22Rv1 (cell line): ENCODE measurements at regions not wholly inside any gene's neighbourhood (a gene's known extent, or its start where the extent isn't known, plus 50 kb on each side); places are given as distances from the start of the nearest gene placed in this dataset.

Source experiments
- ZFX ChIP-seq: fragments of 450-650 bp; IDR thresholded peaks from 2 replicates; pipeline ENCODE4 v1.6.1; 2017; ENCODE audit warnings: antibody characterized with exemption, borderline replicate concordance
- TF ChIP-seq, protein P1 (sequence below): fragments of 450-650 bp; IDR thresholded peaks from 2 replicates; pipeline ENCODE4 v1.5.1; 2017; ENCODE audit warnings: mild to moderate bottlenecking

DNA sequence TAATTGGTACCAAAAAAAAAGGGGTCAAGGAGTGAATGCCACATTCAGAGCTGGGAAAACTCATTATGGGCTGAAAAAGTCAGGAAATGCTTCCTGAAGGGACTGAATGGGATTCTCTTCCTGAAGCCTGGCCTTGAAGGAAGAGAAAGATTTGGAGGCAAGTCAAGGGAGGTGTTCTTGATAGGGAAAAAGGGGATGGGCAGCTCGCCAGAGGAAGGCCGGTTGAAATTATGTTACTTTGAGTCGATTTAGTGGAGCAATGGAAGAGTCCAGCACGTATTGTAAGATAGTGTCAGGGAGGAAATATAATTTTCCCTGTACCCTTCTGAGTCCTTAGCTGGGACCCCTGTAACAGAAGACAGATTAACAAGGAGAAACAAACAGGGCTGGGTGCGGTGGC lies 94.1 kb upstream of the CALM2 start:
- TF ChIP-seq, protein P1, sequence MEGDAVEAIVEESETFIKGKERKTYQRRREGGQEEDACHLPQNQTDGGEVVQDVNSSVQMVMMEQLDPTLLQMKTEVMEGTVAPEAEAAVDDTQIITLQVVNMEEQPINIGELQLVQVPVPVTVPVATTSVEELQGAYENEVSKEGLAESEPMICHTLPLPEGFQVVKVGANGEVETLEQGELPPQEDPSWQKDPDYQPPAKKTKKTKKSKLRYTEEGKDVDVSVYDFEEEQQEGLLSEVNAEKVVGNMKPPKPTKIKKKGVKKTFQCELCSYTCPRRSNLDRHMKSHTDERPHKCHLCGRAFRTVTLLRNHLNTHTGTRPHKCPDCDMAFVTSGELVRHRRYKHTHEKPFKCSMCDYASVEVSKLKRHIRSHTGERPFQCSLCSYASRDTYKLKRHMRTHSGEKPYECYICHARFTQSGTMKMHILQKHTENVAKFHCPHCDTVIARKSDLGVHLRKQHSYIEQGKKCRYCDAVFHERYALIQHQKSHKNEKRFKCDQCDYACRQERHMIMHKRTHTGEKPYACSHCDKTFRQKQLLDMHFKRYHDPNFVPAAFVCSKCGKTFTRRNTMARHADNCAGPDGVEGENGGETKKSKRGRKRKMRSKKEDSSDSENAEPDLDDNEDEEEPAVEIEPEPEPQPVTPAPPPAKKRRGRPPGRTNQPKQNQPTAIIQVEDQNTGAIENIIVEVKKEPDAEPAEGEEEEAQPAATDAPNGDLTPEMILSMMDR: no peak
- TF ChIP-seq ZFX: no peak
